GM18909 (cell line): ENCODE measurements at regions not wholly inside any gene's neighbourhood (a gene's known extent, or its start where the extent isn't known, plus 50 kb on each side); places are given as distances from the start of the nearest gene placed in this dataset.
"Not testable (repeated sequence)": the region's sequence is repeated elsewhere in the genome, so short reads cannot be mapped to it uniquely, and the experiment has no call there.

Experiments
- ATAC-seq: cut with Tn5 transposase; IDR thresholded peaks from one replicate; pipeline ENCODE4 v1.9.1; 2021; ENCODE audit warnings: mild to moderate bottlenecking; ENCODE audit not compliant: unreplicated experiment, poor library complexity

DNA sequence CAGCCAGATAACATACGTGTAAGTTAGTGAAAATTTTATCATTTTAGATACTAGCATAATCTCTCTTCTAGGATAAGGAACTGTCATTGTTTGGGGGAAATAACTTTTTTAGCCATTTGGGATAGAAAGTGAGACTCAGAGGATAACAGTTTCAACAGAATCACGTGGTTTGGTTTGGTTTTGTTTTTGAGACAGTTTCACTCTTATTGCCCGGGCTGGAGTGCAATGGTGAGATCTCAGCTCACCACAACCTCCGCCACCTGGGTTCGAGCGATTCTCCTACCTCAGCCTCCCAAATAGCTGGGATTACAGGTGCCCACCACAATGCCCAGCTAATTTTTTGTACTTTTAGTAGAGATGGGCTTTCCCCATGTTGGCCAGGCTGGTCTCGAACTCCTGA is 323.2 kb upstream of the MEIS1 start:
- no peak for ATAC-seq

DNA sequence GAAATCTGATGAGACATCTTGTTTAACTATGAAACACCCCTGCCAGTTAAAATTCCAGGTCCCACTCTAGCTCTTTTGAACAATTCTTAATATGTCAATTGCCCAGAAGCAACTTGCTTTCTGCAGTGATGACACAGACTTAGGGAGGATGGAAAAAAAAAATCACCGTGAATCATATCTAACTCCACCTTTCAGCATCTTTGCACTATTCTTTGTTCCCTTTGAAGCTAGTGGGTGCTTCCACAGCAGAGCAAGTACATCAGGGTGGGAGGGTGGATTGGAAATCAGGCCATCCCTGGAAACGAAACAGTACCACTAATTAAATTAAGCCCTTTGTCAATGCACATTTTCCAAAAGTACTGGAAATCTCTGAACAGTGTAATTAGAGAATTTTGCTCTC is 324.3 kb upstream of the MEIS1 start:
- no peak for ATAC-seq

DNA sequence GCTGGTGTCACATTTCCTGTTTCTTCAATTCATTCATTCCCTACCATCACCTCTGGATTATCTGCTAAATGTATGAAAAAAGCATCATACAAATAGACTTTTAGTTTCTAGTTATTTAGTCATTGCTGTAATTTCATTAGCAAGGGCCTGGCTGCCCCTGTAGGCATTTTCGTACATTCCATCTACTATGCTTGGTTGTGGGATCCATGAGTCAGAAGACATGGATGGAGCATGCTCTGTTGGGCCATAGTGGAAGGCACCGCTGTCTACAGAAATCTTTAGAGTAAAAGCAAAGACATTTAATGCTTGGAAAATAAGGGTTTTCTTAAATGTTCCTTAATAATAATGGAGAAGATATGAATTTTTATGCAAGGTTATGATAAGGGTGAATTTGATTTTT is 324.8 kb upstream of the MEIS1 start:
- ATAC-seq = no peak

DNA sequence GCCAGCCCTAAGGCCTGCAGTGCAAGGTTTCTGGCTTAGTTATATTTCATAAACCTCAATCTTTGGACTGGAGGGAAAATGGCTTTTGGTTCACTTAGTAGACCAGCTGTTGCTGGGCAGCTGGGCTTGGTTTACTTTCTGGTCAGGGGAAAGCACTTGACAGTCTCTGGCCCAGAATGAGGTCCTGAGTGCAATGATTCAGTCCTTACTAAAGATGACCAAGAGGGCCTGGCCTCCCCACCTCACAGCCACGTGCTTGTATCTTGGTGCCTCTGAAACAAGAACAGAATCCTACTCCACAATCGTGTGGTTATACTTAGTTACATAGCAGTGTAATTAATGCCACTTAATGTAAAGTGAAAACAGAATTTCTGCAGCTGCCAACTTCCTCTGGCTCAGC is 325.5 kb upstream of the MEIS1 start:
- ATAC-seq = no peak

DNA sequence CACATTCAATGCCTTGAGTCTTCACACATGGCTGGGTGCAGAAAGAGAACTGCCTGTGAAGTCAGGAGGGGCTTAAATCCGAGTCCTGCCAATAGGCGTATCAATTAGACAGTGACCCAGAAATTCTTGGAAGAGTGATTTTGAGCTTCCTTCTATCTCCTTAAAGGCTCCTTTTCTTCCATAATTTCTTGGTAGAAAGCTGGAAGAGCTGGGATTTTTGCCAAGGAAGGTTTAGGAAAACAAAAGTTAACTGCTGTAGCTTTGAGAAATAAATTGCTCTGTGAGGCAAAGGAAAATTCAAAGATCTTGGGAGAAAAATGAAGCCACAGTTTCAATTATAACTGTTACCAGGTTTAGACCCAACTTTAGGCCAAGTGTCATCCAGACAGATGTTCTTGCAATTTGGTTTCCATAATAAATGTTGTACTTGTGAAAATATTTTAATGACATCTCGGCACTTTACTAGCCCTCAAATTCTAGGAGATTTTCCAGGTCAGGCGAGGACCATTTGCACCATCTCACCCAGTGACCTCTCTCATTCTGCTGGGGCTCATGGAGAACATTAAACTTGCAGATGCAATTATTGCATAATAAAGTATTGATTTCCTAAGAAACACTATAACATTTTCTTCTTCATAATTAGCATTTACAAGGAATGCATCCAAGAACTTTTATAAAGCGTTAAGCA is 329.7 kb upstream of the MEIS1 start:
- ATAC-seq = no peak

DNA sequence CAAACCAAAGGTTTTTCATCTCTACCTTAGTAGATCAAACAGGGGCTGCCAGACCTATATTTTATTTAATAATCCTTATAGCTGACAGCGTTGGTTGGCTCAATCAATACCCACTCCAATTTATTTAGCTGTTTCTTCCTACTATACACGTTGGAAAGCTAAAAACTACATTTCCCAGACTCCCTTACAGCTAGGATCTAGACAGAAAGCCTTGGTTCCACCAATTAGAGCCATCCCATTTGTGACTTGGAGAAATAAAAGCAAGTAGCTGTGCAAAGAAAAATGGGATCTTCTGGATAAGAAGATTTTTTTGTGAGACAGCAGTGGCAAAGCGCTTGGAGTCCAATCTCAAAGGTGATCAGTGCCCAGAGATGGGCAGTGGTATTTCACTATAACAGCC is 331.3 kb upstream of the MEIS1 start:
- ATAC-seq = no peak

DNA sequence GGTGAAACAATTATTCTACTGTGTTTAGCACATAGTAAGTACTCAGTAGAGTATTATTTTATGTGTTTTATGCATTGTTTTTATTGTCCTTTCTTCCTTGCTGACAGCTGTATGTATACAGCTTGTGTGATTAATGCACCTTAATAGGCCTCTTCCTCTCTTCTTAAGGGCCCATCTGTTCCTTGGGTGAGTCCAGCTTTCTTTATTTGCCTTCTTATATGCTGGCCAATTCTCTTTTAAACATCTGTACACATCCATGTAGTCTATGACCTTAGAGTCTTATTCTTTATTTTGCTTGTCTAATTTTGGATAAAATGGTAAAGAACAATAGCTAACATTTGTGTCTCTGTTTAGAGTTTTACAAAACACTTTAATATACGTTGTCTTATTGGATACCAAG is 333.7 kb upstream of the MEIS1 start:
- ATAC-seq = no peak

DNA sequence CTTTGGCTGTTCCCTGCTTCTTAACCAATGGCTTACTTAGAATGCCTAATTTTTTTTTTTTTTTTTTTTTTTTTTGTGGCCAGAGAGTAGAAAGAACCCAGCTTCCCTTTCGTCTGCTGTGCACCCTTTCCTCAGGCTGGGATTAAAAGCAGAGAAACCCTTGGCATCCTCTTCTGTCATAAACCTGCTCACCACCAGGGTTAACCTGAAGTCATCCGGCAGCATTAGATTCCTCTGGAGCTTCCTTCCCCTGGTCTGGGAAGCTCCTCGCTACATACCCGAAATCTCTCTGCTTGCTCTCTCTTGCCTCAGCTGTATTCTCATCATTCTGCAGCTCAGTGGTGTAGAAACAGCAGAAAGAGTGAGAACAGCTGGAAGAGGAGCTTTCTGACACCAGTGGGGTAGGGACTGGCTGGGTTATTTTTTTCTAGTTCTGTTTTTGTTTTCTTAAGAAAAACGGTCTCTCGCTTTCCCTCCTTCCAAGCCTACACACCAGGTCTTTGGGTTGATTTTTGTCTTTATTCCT is 339.0 kb upstream of the MEIS1 start:
- ATAC-seq = no peak

DNA sequence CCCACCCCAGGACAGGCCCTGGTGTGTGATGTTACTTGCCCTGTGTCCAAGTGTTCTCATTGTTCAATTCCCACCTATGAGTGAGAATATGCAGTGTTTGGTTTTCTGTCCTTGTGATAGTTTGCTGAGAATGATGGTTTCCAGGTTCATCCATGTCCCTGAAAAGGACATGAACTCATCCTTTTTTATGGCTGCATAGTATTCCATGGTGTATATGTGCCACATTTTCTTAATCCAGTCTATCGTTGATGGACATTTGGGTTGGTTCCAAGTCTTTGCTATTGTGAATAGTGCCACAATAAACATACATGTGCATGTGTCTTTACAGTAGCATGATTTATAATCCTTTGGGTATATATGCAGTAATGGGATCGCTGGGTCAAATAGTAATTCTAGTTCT is 340.2 kb upstream of the MEIS1 start:
- not testable (repeated sequence) for ATAC-seq

DNA sequence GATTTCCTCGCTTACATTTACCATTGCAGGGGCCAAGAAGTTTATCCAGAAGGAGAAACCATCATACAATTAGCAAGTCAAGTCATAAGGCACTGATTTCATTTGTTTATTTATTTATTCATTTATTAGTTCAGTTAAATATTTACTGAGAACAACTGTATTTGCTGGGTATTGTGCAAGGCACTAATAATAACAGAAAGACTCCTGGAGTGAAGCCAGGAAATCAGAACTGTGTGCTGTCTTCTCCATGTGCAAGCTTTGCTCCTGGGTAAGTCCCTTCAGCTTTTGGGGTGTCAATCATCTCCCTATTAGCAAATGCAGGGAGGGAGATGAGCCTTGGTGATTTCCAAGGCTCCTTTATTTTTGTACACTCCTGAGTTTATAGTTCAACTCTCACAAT is 341.6 kb upstream of the MEIS1 start:
- no peak for ATAC-seq

DNA sequence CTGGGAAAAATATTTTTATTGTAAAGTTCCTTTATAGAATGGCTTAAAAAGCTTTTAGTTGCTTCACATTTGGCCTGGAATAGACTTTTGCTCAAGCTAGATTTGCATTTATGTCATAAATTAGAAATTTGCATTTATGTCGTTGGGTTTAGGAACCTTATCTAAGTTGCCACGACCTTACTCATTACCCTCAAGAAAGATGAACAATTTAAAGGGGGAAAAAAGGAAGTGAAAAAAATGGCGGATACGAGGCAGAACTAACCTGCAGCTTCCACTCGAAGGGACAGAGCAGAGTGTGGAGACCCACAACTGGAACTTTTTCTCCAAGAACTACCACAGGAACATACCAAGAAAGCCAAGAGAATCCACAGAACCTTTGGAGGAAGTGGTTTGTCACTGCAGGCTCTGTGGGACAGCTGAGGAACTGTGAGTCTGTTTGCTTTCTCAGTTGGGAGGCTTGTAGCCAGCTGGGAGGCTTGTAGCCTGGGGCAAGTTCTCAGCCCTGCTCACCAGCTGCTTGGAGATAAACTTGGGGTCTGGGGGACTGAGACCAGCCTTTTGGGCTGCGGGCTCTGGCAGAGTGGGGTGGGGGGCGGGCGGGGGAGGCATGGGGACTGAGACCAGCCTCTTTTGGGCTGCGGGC is 349.9 kb upstream of the MEIS1 start:
- ATAC-seq = no peak

DNA sequence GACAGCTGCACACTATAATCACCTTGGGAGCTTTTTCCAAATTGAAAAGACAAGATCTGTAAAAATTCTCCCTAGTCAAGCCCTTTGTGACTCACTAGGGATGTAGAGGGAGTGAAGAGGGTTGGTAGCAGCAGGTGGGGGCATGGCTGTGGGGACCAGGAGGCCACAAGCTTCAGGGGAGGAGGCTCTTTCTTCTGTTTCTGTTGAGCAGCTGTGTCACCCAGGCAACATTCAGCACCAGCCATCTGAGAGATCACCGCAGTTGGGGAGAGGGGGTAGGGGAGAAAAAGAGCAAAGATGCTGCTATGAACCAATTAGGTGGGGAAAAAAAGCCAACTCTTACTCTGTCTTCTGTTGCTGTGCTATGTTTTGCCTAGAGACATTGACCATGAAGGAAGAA is 352.3 kb upstream of the MEIS1 start:
- no peak for ATAC-seq

DNA sequence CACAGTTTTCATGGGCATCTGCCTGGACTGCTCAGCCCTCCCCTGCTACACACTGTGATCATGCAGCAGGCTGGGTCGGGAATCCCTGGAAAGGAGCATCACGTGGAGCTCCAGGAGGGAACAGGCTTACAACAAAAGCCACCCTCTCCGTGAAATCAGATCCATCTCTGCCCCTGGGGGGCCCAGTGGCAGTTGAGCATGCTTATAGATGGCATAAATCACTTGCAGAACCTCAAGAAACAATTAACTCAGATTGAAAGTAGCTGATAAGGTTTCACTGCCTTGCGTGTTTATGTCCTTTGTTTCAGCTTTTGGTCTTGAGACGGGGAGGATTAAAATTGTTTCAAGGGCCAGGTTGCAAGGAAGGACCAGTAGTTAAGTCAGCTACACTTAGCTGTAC is 354.8 kb upstream of the MEIS1 start:
- no peak for ATAC-seq

DNA sequence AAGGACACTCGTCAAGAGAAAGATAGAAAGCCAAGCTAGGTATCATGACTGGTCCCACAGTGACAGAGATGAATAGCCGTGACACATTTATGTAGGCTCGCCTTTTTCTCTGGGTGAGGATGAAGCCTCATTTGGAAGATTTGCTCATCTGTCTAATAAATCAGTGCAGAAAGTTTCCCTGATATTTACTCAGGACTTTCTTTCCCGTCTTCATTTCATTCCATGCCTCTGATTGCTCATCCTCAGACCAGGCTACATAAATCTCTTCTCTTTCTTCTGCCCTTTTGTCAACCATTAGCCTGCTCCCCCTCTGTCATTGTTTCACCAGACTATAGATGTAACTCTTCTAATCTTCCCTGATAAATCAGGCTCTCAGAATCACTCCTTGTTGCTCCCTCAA is 361.8 kb upstream of the MEIS1 start:
- no peak for ATAC-seq

DNA sequence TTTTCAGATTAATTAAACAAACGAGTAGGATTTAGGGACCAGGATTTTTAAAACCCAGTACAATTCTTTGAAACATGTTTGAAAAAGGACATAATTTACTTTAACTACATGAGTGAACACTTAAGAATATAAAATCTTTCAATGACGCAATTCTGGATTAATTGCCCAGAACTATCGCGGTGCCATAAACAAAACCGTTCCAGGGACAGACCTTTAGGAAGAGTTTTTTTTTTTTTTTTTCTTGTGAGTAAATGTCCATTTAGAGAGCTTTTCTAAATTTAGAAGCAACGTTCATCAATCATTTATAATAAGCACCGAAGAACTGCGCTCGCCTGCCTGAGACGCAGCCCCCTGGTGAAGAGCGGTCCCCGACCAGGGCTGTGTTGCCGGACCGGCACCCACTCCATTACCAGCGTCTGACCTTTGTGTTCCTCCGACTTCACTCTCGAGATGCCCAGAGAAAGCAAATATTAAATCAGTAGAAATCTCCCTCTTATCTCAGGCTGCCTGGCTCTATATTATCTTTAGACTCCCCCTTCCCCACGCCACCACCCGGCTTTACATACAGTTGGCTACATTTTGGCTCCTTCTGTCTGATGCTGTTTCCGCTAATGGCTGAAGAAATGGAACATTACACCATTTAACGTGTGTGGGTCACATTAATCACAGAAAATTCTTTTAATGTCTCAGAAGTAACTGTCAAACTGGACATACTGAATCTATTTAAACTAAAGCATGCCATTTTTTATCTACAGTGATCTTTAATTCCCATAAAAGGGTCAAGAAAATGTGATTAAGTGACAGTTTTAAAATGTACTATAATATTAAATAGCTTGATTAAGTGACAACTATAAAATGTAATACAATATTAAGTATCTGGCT is 364.0 kb upstream of the MEIS1 start:
- ATAC-seq = no peak

DNA sequence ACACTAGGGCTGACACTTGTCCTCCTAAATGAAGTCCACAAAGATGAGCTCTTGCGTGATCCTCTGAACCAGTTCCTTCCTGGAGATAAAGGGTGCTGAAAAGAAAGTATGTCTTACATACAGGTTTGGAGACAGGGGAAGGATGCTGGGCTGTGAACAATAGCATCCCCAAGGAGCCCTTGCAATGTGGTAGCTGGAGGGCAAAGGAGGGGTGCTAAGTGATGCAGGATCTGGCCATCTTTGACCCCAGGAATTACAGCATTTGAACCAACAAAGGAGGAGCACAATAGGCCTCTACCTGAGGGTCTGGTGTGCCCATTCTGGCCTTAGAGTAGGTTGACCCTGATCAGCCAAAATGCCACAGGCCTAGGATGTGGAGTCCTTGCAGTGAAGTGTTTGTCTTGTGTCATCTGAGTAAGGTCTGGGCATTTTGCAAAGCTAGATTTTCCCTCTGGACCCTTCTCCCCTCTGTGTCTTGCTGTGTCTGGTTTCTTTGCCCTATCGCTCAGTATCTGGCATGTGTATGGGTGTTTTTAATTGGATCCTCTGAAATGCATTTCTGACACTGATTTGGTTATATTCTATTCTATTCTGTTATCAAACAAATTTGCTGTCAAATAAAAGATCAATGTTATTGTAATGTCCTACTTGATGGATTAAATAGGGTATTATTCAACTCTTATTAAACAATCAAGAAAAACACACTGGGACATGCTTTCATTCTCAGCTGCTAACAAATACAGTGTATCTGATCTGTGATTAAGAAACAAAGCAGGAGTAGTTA is 364.8 kb upstream of the MEIS1 start:
- no peak for ATAC-seq

DNA sequence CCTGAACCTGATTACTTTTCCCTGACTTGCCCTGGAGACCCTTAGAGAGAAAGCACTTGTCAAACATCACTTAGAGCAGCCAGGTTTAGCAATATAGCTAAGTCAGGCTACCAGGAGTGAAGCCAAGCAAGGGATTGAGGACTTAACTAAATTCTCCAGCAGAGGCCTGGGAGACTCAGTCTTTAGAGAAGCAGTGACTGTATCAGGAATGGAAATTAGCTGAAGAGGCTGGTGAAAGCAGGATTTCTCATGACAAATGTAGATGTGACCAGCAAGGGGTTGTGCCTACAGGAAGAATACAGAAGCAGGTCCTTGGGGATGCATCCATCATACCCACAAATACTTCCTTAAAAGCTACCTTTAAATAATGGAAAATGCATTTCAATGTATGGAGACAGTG is 368.9 kb upstream of the MEIS1 start:
- ATAC-seq = no peak

DNA sequence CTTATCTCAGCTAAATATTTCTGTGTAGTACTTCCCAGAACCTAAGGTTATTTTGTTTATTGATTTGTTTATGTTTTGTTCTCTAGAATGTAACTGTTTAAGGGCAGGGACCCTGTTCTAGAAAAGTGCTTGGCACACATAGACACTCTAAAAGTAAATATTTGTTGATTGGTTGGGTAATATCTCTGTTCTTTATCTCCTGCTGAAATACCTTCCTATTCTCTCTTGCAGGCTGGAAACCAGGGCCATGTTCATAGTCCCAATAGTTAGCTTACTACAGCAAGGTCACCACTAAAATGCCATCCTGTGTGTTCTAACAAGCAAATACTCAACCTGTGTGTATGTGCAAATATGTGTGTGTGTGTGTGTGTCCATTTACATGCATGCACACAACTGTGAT is 375.6 kb upstream of the MEIS1 start:
- ATAC-seq = no peak

DNA sequence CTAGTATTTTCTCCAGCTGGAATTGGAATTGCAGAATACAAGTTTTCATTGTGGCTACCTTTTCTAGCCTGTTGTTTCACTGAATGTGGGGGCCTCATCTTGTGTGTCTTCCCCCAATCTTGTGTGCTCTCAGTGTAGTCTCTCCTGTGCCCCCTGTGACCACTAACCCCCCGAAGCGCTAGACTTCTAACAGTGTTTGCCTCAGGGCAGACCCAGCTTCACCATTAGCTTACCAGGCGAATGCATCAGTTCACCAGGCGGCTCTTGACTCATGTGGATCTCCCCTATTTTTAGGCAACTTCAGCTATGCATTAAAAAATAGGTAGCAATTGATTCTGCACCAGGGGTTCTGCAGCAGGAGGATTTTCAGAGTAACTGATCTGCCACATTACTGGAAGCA is 376.2 kb upstream of the MEIS1 start:
- no peak for ATAC-seq

DNA sequence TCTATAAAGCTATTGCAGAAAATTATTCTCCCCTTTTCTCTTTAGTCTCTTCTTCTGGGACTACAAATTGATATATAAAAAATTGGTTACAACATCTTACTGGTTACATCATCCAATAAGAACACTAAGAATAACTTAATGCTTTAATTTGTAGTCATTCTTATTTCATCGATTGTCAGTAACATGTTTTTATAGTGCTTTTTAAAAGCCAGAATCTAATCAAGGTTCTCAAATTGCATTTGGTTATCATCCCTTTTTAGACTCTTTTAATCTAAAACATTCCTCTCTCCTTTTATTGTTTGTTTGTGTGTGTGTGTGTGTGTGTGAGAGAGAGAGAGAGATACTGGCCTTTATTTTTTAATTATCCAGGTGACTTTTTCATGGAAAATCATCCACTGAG is 377.1 kb upstream of the MEIS1 start:
- no peak for ATAC-seq
